ENCODE measurements at regions not wholly inside any gene's neighbourhood (a gene's known extent, or its start where the extent isn't known, plus 50 kb on each side); places are given as distances from the start of the nearest gene placed in this dataset.

DNA sequence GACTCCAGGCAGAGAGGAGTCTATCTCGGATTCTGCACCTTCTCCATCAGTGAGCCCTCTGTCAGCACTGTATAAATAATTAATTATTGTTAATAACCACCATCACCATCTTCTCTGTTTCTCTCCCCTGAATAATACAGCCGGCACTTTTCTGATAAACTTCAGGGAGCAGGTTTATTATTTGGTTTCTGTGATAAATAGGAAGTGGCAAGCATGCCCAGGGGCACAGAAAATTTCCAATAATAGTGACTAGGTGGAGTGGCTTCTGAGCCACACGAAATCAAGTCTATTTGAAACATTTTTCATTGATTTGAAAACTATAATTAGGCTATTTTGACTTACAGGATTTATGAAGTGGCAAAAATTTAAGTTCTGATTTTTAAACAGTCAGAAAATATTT is 186.8 kb upstream of the TMEM229A start:
- no peak for TF ChIP-seq EZH2 (IDR thresholded peaks at IDR 0.05)
- TF ChIP-seq, protein P1, sequence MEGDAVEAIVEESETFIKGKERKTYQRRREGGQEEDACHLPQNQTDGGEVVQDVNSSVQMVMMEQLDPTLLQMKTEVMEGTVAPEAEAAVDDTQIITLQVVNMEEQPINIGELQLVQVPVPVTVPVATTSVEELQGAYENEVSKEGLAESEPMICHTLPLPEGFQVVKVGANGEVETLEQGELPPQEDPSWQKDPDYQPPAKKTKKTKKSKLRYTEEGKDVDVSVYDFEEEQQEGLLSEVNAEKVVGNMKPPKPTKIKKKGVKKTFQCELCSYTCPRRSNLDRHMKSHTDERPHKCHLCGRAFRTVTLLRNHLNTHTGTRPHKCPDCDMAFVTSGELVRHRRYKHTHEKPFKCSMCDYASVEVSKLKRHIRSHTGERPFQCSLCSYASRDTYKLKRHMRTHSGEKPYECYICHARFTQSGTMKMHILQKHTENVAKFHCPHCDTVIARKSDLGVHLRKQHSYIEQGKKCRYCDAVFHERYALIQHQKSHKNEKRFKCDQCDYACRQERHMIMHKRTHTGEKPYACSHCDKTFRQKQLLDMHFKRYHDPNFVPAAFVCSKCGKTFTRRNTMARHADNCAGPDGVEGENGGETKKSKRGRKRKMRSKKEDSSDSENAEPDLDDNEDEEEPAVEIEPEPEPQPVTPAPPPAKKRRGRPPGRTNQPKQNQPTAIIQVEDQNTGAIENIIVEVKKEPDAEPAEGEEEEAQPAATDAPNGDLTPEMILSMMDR (IDR thresholded peaks at IDR 0.05) = no peak
